ENCODE measurements at regions not wholly inside any gene's neighbourhood (a gene's known extent, or its start where the extent isn't known, plus 50 kb on each side); places are given as distances from the start of the nearest gene placed in this dataset.
"Not testable (repeated sequence)": the region's sequence is repeated elsewhere in the genome, so short reads cannot be mapped to it uniquely, and the experiment has no call there.

DNA sequence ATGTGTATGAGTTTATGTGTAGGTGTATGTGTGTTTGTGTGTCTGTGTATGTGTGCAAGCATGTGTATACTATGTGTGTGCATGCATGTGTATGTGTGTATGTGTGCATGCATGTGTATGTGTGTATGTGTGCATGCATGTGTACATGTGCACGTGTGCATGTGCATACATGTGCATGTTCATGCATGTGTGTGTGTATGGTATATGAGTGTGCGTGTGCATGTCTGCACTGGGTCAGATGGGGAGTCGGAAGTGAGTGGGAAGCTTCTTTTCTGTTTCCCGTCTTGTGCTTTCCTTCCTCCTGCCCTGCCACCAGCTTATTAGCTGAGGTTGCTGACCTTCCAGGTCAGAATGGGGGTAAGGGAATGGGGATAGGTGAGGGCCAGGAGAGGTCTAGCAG lies 174.7 kb downstream of the MAP2K4 start:
- Mint-ChIP-seq H3K9me3 (ENCODE audit: low read depth) (peaks cover 6% of the 10 kb centered on the region), H3K27ac (ENCODE audit: unreplicated experiment) (no peak overlapping the region), H3K36me3 (ENCODE audit: low read depth) (no peaks in the 10 kb centered on the region), H3K4me1 (ENCODE audit: low read depth) (no peaks in the 10 kb centered on the region), H3K4me3 (ENCODE audit: unreplicated experiment) (no peak overlapping the region), H3K27me3 (ENCODE audit: low read depth) (no peaks in the 10 kb centered on the region)
- DNase-seq (ENCODE audit: low spot score), result no peak
- TF ChIP-seq, protein P1, sequence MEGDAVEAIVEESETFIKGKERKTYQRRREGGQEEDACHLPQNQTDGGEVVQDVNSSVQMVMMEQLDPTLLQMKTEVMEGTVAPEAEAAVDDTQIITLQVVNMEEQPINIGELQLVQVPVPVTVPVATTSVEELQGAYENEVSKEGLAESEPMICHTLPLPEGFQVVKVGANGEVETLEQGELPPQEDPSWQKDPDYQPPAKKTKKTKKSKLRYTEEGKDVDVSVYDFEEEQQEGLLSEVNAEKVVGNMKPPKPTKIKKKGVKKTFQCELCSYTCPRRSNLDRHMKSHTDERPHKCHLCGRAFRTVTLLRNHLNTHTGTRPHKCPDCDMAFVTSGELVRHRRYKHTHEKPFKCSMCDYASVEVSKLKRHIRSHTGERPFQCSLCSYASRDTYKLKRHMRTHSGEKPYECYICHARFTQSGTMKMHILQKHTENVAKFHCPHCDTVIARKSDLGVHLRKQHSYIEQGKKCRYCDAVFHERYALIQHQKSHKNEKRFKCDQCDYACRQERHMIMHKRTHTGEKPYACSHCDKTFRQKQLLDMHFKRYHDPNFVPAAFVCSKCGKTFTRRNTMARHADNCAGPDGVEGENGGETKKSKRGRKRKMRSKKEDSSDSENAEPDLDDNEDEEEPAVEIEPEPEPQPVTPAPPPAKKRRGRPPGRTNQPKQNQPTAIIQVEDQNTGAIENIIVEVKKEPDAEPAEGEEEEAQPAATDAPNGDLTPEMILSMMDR (IDR thresholded peaks at IDR 0.05), result no peak

DNA sequence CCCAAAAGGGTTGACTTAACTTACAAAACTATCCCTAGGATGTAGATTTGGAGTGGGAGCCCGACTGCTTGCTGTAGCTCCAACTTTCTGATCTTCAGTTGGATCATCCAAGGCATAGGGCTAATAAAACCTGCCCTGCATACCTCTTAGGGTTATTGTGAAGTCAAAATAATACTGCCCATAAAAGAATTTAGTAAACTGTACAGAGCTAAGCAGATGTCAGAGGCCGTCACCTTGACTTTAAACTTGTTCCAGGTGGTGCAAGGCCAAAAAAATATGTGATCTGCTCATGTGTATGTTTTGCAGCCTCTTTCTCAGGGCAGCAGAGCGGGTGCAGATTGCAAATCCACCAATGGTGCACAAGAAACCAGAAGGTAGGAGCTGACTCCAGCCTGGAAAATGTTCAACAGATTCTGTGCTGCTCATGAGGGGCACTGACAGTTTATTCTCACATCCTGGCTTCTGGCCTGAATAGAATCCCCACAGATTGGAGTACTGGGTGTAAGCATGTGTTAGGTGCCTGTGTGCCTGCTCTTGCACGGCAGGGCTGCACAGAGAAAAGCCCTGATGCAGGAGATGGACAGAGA lies 180.7 kb downstream of the MAP2K4 start:
- Mint-ChIP-seq H3K36me3 (ENCODE audit: low read depth) (peaks cover 2% of the 10 kb centered on the region), H3K4me1 (ENCODE audit: low read depth) (peaks cover 4% of the 10 kb centered on the region), H3K27ac (ENCODE audit: unreplicated experiment) (no peak overlapping the region), H3K9me3 (ENCODE audit: low read depth) (peaks cover 6% of the 10 kb centered on the region), H3K4me3 (ENCODE audit: unreplicated experiment) (no peak overlapping the region), H3K27me3 (ENCODE audit: low read depth) (no peaks in the 10 kb centered on the region)
- TF ChIP-seq, protein P1 (IDR thresholded peaks at IDR 0.05), result no peak
- DNase-seq (ENCODE audit: low spot score), result no peak

DNA sequence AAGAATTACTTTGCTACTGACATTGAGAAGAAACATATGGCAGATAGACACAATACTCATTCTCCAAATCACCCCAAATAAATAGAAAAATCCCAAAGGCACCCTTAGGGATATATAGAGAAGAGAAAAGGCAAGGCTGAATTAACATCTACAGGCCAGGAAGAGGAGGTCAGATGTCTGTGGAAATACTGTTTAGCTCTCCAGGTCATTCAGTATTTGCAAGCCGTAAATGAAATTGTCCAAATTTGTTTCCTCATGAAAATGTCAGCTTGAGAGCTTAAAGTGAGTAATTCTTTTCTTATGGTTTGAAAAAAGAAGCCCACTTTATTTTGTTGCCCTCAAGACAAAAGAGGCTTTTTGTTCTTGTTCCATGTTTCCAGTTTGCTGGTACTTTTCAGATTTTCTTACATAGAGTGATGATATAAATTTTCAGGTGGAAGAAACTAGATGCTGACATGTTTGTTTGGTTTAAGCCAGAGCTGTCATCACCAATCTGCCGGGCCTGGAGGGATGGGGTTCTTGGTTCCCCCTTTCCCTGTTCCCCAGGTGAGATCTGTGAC lies 189.0 kb downstream of the MAP2K4 start:
- TF ChIP-seq, protein P1 (IDR thresholded peaks at IDR 0.05), result no peak
- Mint-ChIP-seq H3K9me3 (ENCODE audit: low read depth) (no peaks in the 10 kb centered on the region), H3K36me3 (ENCODE audit: low read depth) (no peaks in the 10 kb centered on the region), H3K27me3 (ENCODE audit: low read depth) (peaks cover 7% of the 10 kb centered on the region), H3K4me1 (ENCODE audit: low read depth) (peaks cover 9% of the 10 kb centered on the region), H3K4me3 (ENCODE audit: unreplicated experiment) (no peak overlapping the region), H3K27ac (ENCODE audit: unreplicated experiment) (no peak overlapping the region)
- DNase-seq (ENCODE audit: low spot score), result no peak

DNA sequence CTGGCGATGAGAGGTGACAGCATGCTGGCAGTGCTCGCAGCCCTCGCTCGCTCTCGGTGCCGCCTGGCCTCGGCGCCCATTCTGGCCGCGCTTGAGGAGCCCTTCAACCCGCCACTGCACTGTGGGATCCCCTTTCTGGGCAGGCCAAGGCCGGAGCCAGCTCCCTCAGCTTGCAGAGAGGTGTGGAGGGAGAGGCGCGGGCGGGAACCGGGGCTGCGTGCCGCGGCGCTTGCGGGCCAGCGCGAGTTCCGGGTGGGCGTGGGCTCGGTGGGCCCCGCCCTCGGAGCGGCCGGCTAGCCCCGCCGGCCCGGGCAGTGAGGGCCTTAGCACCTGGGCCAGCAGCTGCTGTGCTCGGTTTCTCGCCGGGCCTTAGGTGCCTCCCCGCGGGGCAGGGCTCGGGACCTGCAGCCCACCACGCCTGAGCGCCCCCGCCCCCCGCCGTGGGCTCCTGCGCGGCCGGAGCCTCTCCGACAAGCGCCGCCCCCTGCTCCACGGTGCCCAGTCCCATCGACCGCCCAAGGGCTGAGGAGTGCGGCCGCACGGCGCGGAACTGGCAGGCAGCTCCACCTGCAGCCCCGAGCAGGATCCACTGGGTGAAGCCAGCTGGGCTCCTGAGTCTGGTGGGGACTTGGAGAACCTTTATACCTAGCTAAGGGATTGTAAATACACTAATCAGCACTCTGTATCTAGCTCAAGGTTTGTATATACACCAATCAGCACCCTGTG lies 200.2 kb downstream of the MAP2K4 start:
- not testable (repeated sequence) for H3K9me3 Mint-ChIP-seq (ENCODE audit: low read depth); H3K4me1 Mint-ChIP-seq (ENCODE audit: low read depth); H3K27ac Mint-ChIP-seq (ENCODE audit: unreplicated experiment); H3K36me3 Mint-ChIP-seq (ENCODE audit: low read depth); H3K4me3 Mint-ChIP-seq (ENCODE audit: unreplicated experiment); DNase-seq (ENCODE audit: low spot score)
- peaks cover 13% of the 10 kb centered on the region for H3K27me3 Mint-ChIP-seq (ENCODE audit: low read depth)

DNA sequence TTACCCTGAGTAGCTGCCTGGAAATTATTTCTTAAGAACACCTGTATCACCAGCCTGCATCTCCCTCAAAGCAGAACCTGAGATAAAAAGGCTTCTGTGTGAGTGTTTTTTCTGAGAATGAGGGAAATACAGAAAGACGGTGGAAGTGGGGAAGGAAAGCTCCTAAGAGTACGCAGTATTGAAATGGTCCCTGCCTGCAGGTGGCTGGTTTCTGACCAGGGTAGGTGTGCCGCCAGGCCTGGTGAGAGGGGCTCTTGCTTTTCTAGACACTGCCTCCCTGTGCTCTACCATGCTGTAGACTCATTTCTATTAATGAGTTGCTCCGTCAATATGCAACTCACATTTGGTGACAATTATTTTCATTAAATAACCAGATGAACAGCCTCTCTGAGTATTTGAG lies 201.7 kb downstream of the MAP2K4 start:
- peaks cover 13% of the 10 kb centered on the region for H3K27me3 Mint-ChIP-seq (ENCODE audit: low read depth)
- H3K4me3 Mint-ChIP-seq (ENCODE audit: unreplicated experiment), result no peak overlapping the region

More for the DNA sequence above, 201.7 kb downstream of the MAP2K4 start:
- no peaks in the 10 kb centered on the region for H3K36me3 Mint-ChIP-seq (ENCODE audit: low read depth)
- no peak overlapping the region for H3K27ac Mint-ChIP-seq (ENCODE audit: unreplicated experiment)
- peaks cover 5% of the 10 kb centered on the region for H3K9me3 Mint-ChIP-seq (ENCODE audit: low read depth)
- DNase-seq (ENCODE audit: low spot score), result no peak
- TF ChIP-seq, protein P1 (IDR thresholded peaks at IDR 0.05), result no peak
- peaks cover 3% of the 10 kb centered on the region for H3K4me1 Mint-ChIP-seq (ENCODE audit: low read depth)
